HG03575 (cell line): ENCODE measurements at regions not wholly inside any gene's neighbourhood (a gene's known extent, or its start where the extent isn't known, plus 50 kb on each side); places are given as distances from the start of the nearest gene placed in this dataset.

Experiments used
- ATAC-seq: cut with Tn5 transposase; IDR thresholded peaks from one replicate; pipeline ENCODE4 v1.9.1; 2021; ENCODE audit not compliant: unreplicated experiment, insufficient number of reproducible peaks, low FRiP score; ENCODE audit errors: extremely low read depth

DNA sequence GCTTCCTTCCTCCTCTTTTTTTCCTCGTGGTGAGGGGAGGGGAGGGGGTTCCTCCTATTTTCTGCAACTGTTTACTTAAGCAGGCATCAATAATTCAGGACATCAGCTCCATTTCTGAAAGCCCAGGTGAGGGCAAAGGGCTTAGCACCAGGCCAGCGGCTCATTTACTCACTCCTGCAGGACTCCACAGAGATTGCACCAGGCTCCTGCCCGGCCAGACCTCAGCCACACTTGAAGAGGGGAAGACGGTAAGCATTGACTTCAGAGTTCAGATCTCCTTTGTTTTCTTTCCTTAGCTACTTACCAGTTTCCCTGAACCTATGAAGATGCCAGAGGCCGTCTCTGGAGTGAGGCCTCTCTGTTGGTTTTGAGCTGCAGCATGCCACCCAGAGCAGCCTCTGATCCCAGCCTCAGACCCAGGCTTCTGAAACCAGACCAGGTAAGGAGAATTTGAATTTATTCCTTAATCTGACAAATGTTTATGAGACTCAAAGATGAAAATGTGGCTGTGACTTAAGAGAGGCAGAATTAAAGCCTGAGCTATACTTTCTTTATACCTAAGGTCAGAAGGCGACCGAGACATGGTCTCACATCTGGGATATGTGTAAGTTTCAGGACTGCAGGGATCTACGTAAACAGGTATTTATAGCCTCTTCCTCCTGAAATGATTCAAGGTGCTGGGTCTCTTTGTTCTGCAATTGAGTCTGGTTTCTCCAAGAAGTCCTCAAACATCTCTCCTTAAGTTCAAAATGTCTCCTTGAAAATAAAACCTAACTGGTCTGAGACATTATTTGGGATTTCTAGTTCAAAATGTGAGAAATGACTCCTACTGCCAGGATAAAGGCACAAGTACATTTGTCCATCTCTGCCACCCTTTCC, 272.5 kb upstream of the RUNX1 start:
- ATAC-seq, result no peak

DNA sequence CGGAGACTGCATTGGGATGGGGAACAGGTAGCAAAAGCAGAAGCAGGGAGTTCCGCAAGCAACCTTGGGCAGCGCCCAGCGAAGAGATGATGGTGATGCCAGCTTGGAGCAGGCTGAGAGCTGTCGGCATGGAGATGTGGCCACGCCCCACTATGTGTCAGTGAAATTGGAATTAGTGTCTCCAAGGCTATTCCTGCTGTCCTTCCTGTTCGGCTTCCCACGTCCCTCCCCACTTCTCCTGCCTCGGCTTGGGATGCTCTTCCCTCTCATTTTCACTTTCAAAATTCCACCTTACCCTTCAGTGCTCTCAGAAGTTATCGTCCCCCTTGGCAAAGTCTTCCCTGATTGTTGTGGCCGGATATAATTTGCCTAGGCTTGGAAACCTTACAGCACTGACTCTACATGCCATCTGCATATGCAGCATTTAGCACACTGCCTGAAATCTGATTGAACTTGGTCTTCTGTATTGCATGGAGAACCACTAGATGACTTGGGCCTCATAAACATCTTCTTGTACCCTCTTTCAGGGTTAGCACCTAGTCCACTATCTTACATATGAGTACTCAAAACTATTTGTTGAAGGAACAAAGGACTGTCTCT, 270.7 kb upstream of the RUNX1 start:
- no peak for ATAC-seq

DNA sequence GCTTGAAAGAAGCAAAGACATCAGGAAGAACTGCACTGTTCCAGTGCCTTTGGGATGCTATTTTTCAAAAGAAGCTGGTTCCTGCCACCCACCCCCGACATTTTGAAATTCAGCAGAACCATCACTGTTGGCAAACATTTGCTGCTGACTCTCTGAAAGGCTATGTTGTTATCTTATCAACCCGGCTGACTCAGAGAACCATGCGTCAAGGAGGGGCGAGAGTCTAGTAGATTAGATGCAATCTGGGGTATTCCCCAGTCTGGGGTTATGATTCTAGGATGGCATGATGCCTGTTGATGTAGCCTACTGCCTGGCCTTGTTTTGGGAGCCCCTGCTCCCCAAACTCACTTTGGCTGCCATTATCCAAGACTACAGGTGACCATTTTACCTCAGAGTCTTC, 267.8 kb upstream of the RUNX1 start:
- no peak for ATAC-seq

DNA sequence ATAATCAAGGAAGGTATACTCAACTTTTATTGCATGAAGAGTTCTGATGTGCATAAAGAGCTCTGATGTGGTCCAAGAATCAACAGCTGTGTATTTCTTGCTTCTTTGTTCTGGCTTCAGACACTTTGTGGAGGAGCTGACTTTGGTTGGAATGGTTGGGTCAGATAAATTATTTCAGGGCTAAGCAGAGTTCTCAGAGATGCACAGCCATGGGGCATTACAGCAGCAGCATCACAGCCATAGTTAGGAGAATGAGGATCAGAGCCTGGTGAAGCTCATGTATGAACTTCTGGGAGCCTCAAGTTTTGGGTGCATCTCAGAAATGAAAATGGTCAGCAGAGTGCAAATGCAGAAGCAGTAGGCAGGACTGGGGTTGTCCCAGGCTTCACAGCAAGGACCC, 267.4 kb upstream of the RUNX1 start:
- ATAC-seq, result no peak

DNA sequence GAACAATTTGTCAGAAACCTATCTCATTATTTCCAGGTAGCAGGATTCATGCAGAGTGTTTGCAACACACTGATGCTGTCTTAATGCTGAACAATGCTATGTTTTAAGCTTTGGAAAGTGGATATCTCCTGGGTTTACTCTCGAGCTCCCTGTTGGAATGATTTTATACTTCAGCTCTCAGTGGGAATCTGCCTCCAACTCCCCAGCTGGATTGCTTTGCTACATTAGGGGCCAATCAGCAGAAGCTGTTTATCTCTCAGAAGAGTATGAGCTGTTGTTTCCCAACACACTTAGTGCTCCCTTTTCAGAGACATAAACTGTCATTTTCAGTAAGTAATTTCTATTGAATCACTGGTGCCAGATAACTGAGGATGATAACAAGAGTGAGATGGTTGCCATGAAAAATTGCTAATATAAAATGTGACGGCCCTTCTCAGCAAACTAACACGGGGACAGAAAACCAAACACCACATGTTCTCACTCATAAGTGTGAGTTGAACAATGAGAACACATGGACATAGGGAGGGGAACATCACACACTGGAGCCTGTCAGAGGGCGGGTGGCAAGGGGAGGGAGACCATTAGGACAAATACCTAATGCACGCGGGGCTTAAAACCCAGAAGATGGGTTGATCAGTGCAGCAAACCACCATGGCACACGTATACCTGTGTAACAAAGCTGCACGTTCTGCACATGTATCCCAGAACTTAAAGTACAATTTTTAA, 265.9 kb upstream of the RUNX1 start:
- ATAC-seq, result no peak

DNA sequence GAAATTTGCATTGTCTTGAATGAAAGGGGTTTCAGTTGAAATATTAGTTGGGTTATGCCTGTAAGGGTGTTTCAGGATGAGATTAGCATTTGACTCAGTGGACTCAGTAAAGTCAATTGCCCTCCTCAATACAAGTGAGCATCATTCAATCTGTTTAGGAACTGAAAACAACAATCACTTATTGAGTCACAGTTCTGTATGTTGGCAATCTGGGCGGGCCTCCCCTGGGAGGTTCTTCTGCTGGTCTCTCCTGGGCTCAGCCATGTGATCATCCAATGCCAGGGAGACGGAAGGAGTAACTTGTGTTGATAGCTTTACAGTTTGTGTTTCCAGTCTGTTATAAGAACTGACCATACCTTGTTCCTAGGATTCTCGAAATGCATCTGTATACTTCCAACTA, 262.9 kb upstream of the RUNX1 start:
- ATAC-seq, result no peak

DNA sequence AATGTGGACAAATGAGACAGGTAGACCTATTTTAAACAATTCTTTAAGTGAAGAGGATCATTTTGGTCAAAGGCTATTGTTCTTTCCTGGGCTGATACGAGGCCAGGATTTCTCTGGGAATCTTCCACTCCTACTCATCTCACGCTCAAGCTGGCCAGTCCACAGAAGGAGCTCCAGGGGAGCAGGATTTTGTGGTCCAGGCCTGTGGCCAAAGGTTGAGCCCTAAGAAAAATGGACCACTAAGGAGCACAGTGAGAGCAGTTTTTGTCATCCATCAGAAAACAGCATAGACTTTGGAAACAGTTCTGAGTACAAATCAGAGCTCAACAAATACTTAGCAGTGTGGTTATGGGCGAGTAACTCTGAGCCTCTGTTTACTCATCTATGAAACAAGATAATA, 260.2 kb upstream of the RUNX1 start:
- no peak for ATAC-seq

DNA sequence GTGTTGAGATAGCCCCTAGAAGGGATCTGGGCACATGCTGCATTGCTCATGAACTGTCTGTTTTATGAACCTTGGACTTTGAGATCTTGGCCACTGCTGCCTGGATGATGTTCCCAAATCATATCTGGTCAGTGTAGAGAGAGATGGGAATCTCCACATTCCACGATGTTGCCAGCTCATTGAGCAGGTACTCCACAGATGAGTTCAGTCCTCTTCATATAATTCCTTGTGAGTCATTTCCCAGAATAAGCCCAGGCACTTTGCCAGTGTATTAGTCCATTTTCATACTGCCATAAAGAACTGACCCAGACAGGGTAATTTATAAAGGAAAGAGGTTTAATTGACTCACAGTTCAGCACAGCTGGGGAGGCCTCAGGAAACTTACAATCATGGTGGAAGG, 254.0 kb upstream of the RUNX1 start:
- no peak for ATAC-seq

DNA sequence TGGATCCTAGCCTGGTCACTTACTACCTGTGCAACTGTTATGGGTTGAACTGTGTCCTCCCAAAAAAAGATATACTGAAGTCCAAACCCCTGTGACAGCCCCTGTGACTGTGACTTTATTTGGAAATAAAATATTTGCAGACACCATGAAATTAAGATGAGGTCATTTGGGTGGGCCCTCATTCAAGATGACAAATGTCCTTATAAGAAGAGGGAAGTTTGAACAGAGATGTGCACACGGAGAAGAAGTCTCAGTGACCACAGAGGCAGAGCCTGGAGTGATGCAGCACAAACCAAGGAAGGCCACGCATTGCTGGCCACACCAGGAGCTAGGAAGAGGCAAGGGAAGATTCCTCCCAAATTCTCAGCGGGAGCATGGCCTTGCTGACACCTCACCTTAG, 249.7 kb upstream of the RUNX1 start:
- no peak for ATAC-seq

DNA sequence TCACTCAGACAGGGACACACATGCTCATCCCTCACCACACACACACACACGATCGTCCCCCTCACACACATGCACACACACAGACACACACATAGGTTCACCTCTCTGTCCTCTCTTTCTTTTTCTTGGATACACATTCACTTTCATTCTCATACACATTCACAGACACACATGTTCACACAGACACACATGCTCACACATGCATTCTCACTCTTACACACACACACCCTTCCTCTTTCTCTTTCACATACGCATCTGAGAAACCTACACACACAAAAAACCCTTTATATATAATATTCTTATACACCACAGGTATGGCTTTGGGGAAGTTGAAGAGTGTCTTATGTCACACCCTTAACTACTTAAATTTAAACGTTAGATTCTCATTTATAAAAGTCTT, 248.6 kb upstream of the RUNX1 start:
- ATAC-seq, result no peak

DNA sequence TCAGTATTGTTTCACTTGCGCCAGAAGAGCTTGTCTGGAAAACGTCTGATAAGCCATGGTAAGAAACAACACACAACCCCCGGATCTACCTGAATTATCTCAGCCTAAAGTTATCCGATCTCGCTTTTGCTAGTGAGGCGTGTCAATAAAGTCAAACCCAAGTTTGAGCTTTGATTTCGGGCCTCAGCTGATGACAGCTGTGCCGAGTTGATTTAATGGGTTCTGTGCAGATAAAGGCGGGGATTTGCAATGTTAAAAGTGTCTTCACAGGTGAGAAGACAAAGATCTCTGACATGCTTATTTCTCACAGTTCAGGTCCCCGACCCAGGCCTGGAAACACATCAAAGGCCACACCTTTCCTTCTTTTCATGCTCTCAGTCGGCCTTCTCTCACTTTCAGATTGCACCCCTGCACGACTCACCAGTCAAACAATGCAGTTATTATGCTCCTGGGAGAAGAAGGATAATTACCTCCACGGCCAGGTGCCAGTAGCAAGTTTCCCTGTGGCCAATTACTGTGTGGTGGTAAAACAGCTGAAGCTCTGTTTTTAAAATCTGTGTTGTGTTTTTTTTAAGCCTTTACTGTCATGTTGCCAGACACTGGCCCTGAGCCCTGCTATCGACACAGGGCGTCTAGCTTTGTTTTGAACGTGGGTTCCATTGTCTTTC, 245.3 kb upstream of the RUNX1 start:
- ATAC-seq, result no peak

DNA sequence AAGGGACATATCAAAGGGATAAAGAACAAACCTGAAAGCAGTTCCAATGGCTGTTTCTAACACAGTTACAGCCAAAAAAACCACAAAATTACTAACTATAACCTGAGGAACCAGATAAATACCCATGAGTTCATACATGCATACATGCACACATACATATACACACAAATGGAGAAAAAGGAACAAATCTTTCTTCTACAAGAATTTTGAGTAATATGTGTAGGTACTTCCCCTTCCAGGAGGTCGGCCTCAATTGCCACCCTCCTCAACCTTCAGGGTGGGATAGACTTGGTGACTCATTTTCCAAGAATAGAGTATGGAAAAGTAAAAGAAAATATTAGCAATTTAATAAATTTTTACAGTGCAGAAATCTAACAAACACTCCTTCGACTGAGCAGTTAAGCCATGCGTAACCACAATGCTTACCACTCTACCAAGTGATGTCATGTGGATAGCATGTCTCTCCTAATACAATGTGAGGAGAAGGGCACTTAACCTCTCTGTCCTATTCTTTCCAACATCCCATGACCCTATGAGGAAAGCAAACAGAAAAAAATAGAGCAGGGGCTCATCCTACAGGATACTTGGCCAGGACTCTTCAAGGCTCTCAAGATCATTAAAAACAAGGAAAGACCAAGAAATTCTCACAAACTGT, 243.0 kb upstream of the RUNX1 start:
- ATAC-seq, result no peak

DNA sequence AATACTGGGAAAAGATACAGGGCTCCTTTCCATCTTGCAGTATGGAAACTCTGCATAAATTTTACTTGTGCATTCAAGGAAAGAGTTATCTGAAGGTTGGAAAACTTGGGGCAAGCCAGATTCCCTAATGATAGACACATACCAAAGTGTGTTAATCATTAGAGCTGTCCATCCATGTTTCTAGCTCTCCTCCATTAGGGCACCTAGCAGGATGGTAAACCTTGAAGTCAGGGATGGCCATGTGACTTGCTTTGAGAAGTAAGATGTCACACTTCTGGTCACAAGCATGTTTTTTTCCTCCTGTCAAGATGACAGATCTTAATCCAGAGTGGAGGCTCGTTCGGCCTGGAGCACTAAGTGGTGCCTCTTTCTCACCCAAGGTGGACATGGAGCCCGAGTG, 241.9 kb upstream of the RUNX1 start:
- ATAC-seq, result no peak

DNA sequence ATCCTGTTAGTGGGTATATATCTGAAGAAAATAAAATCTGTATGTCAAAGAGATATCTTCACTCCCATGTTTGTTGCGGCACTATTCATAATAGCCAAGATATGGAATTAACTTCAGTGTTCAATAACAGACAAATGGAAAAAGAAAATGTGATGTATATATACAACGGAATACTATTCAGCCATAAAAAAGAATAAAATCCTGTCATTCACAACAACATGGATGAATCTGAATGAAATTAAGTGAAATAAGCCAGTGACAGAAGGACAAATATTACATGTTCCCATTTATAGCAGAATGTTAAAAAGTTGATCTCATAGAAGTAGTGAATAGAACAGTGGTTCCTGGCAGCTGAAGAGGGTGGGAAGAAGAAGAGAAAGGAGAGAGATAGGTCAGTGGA, 239.1 kb upstream of the RUNX1 start:
- no peak for ATAC-seq

DNA sequence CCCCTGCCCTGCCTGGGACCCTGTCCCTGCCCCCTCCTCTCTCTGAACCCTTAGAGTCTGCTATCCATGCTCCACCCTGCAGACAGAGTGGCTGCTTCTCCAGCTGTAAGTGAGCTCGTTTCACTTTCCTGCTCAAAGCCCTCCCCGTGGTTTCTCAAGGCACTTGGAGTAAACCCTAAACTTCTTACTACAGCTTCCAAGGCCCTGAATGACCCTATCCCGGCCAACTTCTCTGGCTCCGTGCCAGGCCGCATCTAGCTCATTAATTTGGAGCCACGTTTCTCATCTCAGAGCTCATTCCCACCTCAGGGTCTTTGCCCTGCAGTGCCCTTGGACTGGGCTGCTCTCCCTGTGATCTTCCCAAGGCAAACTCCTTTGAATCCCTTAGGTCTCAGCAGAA, 235.1 kb upstream of the RUNX1 start:
- no peak for ATAC-seq

DNA sequence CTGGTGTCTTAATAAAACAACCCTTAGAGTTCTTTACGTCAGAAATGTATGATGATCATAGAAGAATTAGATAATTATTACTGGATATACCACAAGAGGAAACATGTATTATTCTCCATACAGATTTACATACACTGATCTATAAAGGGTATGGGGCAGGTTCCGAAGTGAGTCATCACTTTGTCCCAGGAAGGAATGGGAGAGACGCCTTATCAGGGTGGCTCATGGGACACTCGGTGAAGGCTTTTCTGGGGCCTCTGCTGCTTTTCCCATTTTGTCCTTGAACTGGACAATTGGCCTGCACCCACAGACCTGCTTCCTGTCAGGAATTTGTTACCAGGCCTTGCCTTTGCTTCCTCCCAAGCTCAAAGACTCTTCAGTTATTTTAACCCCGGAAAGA, 233.8 kb upstream of the RUNX1 start:
- ATAC-seq, result no peak

DNA sequence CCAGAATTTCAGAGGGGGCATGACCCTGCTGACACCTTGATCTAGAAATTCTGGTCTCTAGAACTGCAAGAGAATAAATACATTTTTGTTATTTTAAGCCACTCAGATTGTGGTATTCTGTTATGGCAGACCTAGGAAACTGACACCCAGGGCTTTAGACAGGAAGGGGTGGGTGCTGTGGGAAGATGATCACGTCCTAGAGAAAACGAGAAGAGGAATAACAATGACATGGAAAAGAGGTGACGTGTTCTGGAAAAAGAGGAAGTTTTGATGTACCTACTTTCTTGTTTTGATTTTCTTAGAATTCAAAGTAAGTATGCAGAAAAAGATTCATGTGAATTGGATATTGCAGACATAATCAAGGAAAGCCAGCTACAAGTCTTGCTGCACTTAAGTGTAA, 232.9 kb upstream of the RUNX1 start:
- no peak for ATAC-seq

DNA sequence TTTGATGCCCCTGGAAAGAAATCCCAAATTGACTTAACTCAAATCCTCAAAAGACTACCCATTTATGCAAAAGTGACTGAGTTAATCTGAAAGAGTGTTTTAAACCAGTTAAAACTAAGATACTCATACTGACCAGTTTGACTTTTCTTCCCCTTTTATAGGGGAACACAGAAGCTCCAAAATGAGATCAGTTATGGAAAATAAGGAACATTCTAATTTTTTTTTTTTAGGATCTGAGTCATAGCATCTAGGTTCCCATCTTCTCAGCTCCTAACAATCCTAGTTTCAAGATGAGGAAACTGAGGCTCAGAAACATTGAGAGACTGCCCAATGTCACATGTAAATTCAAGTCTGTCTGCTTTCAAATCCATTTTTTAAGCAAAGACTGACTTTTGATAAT, 231.1 kb upstream of the RUNX1 start:
- no peak for ATAC-seq

DNA sequence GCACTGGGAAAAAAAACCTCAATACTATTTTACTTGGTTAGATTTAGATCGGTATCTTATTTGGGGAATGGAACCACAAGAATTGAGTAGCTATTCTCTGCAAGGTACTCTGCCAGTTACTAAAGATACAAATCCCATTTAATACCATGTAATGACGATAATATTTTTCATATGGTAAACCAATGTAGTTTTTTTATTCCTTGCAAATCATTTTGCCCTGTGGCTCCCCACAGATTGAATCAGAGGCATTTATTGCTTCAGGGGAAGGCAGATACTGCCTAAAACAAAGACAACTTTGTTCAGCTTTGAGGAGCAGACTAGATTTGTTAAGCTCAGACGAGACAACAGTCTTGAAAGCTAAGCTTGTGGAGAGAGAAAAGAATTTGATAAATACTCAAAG, 226.7 kb upstream of the RUNX1 start:
- no peak for ATAC-seq
